GM11168 (cell line): ENCODE measurements at regions not wholly inside any gene's neighbourhood (a gene's known extent, or its start where the extent isn't known, plus 50 kb on each side); places are given as distances from the start of the nearest gene placed in this dataset.

Experiments
- in situ Hi-C: fragments of 300-500 bp; cut with MboI; formaldehyde crosslinking; loops from one replicate; pipeline ENCODE4 v1.12.0; 2022; ENCODE audit warnings: low sequenced_read_pairs; ENCODE audit not compliant: unreplicated experiment

DNA sequence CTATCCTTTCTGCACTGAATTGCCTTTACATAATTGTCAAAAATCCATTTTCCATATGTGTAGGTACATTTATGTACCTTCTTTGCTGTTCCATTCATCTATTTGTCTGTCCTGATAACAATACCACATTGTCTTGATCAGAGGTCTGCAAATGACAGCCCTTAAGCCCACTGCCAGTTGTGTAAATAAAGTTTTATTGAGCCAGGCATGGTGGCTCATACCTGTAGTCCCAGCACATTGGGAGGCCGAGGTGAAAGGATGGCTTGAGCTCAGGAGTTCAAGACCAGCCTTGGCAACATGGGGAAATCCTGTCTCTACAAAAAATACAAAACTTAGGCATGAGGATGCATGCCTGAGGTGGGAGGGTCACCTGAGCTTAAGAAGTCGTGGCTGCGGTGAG is 121.0 kb downstream of the TFCP2L1 start:
- in situ Hi-C loops = no loop called here

DNA sequence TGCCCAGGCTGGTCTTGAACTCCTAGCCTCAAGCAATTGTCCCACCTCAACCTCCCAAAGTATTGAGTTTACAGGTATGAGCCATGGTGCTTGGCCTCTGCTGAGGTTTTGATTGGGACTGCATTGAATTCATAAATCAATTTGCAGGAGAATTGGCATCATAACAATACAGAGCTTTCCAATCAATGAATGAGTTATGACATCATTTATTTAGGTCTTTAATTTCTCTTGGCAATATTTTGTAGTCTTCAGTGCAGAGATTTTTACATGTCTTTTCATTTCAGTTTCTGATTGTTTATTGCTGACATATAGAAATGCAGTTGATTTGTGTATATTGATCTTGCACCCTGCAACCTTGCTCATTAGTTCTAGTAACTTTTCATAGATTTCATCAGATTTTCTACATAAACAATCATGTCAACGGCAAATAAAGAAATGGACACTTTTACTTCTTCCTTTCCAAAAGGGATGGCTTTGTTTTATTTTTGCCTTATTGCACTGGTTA is 119.9 kb downstream of the TFCP2L1 start:
- in situ Hi-C loops = no loop called here
